ENCODE measurements at regions not wholly inside any gene's neighbourhood (a gene's known extent, or its start where the extent isn't known, plus 50 kb on each side); places are given as distances from the start of the nearest gene placed in this dataset.

- no peak overlapping the region for H3K4me3 ChIP-seq
- no peak for DNase-seq
- WGBS, 2 donors = 33 to 73% methylated on average over 1 of the region's 1 CpG
- no peaks in the 10 kb centered on the region for H3K27me3 ChIP-seq
- no peak for TF ChIP-seq POLR2AphosphoS5 (IDR thresholded peaks at IDR 0.05)
- no peak for TF ChIP-seq POLR2A (IDR thresholded peaks at IDR 0.05)
- TF ChIP-seq, protein P1, sequence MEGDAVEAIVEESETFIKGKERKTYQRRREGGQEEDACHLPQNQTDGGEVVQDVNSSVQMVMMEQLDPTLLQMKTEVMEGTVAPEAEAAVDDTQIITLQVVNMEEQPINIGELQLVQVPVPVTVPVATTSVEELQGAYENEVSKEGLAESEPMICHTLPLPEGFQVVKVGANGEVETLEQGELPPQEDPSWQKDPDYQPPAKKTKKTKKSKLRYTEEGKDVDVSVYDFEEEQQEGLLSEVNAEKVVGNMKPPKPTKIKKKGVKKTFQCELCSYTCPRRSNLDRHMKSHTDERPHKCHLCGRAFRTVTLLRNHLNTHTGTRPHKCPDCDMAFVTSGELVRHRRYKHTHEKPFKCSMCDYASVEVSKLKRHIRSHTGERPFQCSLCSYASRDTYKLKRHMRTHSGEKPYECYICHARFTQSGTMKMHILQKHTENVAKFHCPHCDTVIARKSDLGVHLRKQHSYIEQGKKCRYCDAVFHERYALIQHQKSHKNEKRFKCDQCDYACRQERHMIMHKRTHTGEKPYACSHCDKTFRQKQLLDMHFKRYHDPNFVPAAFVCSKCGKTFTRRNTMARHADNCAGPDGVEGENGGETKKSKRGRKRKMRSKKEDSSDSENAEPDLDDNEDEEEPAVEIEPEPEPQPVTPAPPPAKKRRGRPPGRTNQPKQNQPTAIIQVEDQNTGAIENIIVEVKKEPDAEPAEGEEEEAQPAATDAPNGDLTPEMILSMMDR (IDR thresholded peaks at IDR 0.05) = no peak
- no peak for TF ChIP-seq EP300 (IDR thresholded peaks at IDR 0.05)
- no peaks in the 10 kb centered on the region for H3K9me3 ChIP-seq
- no peaks in the 10 kb centered on the region for H3K36me3 ChIP-seq
- peaks cover 0 to 7% (median 2%) of the 10 kb centered on the region in 4 donors for H3K4me1 ChIP-seq
- H3K27ac ChIP-seq = no peak overlapping the region
- intact Hi-C loops (cut with DNase I) = no loop called here
Observed at GRCh38 chr3:178420033-178420432, 116.2 kb upstream of the KCNMB2 start.

DNA sequence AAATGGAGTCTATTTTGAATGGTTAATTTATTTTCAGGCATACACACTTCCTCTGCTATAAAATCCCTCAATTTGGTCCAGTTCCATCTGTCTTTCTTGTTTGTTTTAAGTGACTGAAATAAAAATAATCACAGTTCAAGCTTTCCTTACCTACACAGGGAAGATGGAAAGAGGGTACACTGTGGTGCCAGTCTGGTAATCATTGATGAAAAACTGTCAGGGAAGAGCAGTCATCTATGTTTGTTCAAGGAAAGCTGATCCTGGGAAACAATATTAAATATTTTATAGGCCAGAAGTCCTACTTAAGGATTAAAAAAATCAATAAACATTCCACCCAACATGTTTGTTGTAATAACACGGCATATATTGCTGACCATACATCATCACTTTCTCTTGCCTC lies 115.2 kb upstream of the KCNMB2 start:
- Histone ChIP-seq H3K36me3 (no peaks in the 10 kb centered on the region), H3K27ac (no peak overlapping the region), H3K9me3 (no peaks in the 10 kb centered on the region), H3K4me3 (no peak overlapping the region), H3K4me1 (peaks cover 0 to 7% (median 2%) of the 10 kb centered on the region in 4 donors), H3K27me3 (no peaks in the 10 kb centered on the region)
- no peak for DNase-seq
- WGBS, 2 donors = 22 to 59% methylated on average over 1 of the region's 1 CpG
- TF ChIP-seq EP300 (IDR thresholded peaks at IDR 0.05) (no peak), POLR2AphosphoS5 (IDR thresholded peaks at IDR 0.05) (no peak), POLR2A (IDR thresholded peaks at IDR 0.05) (no peak)
- TF ChIP-seq, protein P1 (IDR thresholded peaks at IDR 0.05) = no peak
- intact Hi-C loops (cut with DNase I) = no loop called here

- intact Hi-C loops (cut with DNase I) = no loop called here
Observed at GRCh38 chr3:178422406-178422805, 113.8 kb upstream of the KCNMB2 start.

DNA sequence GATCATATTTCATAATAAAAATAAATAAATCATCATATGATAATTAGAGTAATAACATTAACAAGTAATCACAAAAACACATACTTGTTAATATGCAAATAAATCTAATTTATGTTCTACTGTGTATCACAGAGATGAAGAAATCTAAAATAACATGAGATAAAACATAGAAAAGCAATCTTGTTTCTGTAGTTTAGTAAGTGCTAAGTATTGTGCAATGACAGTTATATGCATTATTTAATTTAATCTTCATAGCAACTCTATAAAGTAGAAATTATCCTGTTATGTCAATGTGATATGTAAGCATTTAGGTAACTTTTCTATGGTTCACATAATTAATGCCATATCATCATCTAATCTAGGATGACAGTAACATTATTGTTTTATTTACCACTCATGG lies 108.2 kb upstream of the KCNMB2 start:
- intact Hi-C loops (cut with DNase I) = no loop called here
- no peaks in the 10 kb centered on the region for H3K27me3 ChIP-seq
- TF ChIP-seq, protein P1 (IDR thresholded peaks at IDR 0.05) = no peak
- TF ChIP-seq POLR2AphosphoS5 (IDR thresholded peaks at IDR 0.05) (no peak), POLR2A (IDR thresholded peaks at IDR 0.05) (no peak), EP300 (IDR thresholded peaks at IDR 0.05) (no peak)
- DNase-seq = no peak
- H3K4me3 ChIP-seq = no peak overlapping the region
- H3K4me1 ChIP-seq = no peaks in the 10 kb centered on the region
- H3K27ac ChIP-seq = no peak overlapping the region
- H3K9me3 ChIP-seq = no peaks in the 10 kb centered on the region
- no peaks in the 10 kb centered on the region for H3K36me3 ChIP-seq

More at GRCh38 chr3:178422406-178422805, 113.8 kb upstream of the KCNMB2 start:
- no peak for DNase-seq
- Histone ChIP-seq H3K36me3 (no peaks in the 10 kb centered on the region), H3K27ac (no peak overlapping the region), H3K4me1 (peaks cover 0 to 7% (median 2%) of the 10 kb centered on the region in 4 donors), H3K4me3 (no peak overlapping the region), H3K27me3 (no peaks in the 10 kb centered on the region), H3K9me3 (no peaks in the 10 kb centered on the region)
- no peak for TF ChIP-seq EP300 (IDR thresholded peaks at IDR 0.05)
- TF ChIP-seq, protein P1 (IDR thresholded peaks at IDR 0.05) = no peak
- TF ChIP-seq POLR2A (IDR thresholded peaks at IDR 0.05) = no peak
- no peak for TF ChIP-seq POLR2AphosphoS5 (IDR thresholded peaks at IDR 0.05)

DNA sequence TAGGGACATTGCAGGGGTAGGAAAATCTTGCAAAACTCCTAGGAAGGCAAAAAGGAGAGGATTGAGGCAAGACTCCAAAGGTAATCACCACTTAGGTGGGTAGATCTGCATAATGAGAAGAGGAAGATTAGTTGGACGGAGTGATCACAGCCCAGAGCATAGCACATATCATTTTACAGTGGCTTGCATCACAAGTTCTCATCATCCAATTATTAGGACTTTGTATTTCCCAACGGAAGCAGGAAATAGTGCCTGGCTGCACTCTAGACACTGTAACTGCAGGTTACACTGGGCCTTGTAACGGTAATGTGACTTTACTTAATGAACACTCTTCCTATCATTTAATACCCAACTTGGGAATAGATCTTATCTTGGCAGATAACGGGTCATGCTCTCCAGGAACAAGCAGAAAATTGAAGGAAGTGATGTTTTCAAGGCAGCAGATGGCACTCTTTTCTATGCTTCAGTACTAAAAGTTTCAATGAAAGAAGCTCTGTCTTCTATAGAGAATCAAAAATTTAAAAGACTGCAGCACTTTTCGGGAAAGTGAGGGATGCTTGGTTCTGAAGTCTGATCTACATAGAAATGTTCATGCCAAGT lies 101.9 kb upstream of the KCNMB2 start:
- 31 to 52% methylated on average over 5 of the region's 5 CpGs for WGBS, 2 donors
- no peak overlapping the region for H3K4me3 ChIP-seq
- intact Hi-C loops (cut with DNase I) = no loop called here
- DNase-seq = no peak
- no peaks in the 10 kb centered on the region for H3K27me3 ChIP-seq
- TF ChIP-seq POLR2A (IDR thresholded peaks at IDR 0.05) = no peak
- TF ChIP-seq, protein P1 (IDR thresholded peaks at IDR 0.05) = peak in 1 of 4 experiments; percentile 4
- no peak overlapping the region for H3K27ac ChIP-seq
- H3K4me1 ChIP-seq = peaks cover 0 to 8% (median under 1%) of the 10 kb centered on the region in 4 donors
- H3K36me3 ChIP-seq = no peaks in the 10 kb centered on the region
- no peaks in the 10 kb centered on the region for H3K9me3 ChIP-seq
